Left hindlimb (tissue), 1 donor: ENCODE measurements at regions not wholly inside any gene's neighbourhood (a gene's known extent, or its start where the extent isn't known, plus 50 kb on each side); places are given as distances from the start of the nearest gene placed in this dataset.

Experiments used
- DNase-seq: peaks from one replicate; pipeline ENCODE4 v3.0.0-alpha.2; 2018

DNA sequence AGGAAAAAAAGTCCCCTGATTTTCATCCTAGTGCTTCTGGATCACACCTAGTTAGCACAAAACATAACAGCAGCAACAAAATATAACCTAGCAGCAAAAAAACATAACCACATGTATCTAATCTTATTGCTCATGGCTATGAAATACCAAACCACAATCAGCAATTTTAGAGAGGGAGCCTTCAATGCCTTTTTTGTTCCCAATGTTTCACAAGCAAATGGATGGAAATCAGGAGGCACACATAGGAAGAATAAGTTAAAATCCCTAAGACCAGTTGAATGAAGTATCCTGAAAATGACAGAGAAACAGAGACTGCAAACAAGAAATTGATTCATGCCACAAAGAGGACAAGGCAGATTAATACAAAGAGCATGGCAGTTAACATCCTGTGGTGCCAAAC is 361.6 kb downstream of the GPM6A start:
- DNase-seq = no peak

DNA sequence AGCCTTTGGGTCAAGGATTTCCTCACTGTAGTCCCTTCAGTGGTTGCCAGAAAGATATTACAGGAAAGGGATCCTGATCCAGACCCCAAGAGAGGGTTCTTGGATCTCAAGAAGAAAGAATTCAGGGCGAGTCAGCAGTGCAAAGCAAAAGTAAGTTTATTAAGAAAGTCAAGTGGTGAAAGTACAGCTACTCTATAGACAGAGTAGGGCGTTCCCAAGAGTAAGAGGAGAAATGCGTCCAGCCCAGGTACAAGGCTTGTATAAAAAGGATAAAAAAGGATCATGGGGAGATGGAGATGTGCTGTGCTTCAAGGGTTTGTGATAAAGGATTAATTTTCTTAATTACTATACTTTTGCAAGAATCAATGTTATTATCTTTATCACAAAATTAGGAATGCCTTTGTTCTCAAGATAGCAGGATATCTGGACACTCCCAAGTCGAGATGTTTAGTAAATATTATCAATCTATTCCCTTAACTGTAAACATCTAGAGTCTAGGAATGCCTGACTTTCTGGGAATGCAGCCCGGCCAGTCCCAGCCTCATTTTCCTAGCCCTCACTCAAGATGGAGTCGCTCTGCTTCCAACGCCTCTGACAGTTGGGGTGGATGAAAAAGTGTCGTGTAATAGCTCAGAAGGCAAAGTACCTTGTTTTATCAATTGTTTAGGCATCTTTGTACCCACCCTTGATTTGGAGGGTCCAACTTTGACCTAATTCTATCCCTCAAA is 360.7 kb downstream of the GPM6A start:
- DNase-seq = no peak

- no peak for DNase-seq
Observed at GRCh38 chr4:175453456-175453855, 358.6 kb downstream of the GPM6A start.

- no peak for DNase-seq
Observed at GRCh38 chr4:175456131-175456530, 355.9 kb downstream of the GPM6A start.

DNA sequence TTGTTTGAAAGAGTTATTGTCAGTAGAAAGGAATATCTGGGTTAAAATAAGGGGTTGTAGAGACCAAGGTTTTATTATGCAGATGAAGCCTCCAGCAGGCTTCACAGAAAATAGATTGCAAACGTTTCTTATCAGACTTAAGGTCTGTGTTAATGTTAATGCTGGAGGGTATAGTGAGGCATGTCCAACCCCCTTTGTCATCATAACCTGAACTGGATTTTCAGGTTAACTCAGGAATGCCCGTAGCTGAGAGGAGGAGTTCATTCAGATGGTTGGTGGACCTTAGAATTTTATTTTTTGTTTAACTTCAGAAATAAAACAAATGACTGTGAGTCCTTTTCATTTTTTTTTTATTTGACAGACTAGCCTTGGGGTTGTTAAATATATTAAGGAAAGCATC is 354.1 kb downstream of the GPM6A start:
- no peak for DNase-seq

DNA sequence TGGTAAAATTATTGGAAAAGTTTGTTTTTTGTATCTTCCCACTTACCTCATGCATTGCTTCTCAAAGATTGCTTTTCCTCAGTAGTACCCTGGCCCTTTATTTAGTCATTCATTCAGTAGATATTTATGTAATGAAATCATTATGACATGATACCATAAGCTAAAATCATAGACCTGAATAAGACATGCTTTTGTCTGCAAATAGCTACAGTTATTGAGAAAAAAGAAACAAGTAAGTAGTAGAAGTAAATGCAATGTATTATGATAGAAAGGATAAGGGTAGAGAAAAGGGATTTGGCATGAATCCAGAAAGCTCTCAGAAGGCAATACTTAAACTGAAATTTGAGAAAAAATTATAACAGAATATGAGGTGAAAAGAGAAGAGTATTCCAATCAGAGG is 352.5 kb downstream of the GPM6A start:
- DNase-seq = no peak

GRCh38 chr4:175460414-175460813 is 351.6 kb downstream of the GPM6A start:
- no peak for DNase-seq

DNA sequence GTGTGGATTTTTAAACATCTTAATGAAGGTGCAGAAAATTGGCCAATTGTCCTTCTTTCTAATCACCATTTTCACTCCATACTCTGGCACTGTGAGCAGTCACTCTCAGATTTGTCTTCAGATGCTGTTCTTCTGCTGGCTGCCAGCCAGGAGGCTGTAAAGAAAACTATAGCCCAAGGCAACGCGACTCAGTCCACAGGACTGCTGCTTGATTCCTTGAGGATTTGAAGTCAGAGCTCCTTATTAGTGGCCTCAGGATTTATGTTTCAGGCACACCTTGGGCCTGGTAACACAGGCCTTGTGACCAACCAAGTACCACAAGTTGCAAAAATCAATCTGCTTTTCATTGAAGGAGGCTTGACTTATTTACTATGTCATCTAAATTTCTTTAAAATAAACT is 342.6 kb downstream of the GPM6A start:
- no peak for DNase-seq

- no peak for DNase-seq
Observed at GRCh38 chr4:175470131-175470530, 341.9 kb downstream of the GPM6A start.

DNA sequence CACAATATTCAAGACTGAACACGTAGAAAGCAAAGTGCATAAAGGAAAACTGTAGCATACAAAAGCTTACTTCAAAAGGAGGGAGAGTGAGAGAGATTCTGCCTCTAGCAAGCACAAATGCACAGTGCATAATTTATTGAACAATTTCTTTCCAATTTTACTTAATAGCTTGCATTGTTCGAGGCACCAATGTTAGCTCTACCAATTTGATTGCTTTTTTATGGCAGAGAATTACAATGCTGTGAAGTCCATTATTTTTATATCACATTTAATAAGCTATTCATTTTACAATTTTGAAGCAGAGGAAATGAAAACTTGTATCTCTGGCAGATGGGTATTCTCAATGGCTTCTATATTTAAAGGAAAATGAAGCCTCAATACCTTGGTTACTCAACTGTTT is 331.7 kb downstream of the GPM6A start:
- no peak for DNase-seq

- DNase-seq = no peak
Observed at GRCh38 chr4:175499735-175500352, 312.2 kb downstream of the GPM6A start.

GRCh38 chr4:175504318-175504717 is 307.7 kb downstream of the GPM6A start:
- no peak for DNase-seq

DNA sequence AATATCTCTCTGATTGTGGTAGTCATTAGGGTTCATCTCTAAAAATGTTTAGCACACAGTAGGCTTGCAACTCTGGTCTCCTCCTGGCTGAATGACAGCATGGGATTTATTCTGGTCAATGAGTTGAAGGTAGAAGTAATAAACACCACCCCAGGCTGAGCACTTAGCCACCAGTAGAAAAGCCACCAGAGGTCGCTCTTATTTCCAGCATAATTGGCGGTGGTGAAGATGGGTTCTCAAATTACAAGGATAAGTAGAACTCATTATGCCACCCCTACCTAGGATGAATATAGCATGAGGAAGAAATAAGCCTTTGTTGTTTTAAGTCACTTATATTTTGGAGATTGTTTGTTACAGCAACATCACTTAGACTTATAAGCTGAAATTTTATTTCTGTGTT is 302.7 kb downstream of the GPM6A start:
- no peak for DNase-seq

- no peak for DNase-seq
Observed at GRCh38 chr4:175511861-175512260, 300.2 kb downstream of the GPM6A start.

- DNase-seq = no peak
Observed at GRCh38 chr4:175514174-175514573, 297.9 kb downstream of the GPM6A start.

DNA sequence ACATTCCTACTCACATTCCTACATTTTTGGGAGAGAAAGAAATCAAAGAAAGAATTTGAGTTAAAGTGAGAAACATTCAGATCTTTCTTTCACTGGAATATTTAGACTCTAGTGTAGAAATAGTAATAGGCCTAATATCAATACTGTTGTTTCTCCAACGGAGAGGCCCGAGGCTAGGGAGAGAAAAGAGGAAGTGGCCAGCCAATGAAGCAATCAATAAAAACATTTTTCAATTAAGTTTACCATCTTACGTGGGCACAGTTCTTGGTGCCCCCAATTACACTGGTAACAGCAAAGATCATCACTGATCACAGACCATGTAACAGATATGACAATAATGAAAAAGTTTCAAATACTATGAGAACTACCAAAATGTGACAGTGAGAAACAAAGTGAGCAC is 281.4 kb downstream of the GPM6A start:
- no peak for DNase-seq

DNA sequence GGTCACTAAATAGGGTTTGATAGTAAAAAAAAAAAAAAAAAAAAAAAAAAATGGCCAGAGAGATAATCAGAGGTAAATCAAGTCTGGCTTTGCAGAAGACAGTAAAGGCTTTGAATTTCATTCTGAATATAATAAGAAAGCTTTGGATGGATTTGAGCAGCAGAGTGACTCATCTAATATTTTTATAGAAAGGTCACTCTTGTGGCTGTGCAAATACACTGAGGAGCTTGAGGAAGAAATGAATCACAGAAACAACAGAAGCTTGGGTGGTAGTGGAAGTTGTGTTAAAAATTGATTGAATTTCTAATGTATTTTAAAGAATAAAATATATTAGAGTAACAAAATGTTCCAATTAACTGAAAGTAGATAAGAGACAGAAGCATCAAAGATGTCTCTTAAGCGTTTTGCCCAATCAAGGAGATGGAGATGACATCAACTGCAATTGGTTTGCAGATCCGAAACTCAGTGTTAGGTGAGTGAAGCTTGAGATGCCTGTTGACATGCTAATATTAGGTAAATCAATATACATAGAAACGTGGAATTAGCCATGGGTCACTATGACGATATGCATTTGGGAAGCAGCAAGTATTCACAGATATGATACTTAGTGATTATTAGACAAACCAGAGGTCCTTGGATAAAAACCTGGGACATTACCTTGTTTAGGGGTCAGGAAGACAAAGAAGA is 280.5 kb downstream of the GPM6A start:
- DNase-seq = no peak

- DNase-seq = no peak
Observed at GRCh38 chr4:175536852-175537453, 275.1 kb downstream of the GPM6A start.

GRCh38 chr4:175539498-175539897 is 272.6 kb downstream of the GPM6A start:
- DNase-seq = no peak

DNA sequence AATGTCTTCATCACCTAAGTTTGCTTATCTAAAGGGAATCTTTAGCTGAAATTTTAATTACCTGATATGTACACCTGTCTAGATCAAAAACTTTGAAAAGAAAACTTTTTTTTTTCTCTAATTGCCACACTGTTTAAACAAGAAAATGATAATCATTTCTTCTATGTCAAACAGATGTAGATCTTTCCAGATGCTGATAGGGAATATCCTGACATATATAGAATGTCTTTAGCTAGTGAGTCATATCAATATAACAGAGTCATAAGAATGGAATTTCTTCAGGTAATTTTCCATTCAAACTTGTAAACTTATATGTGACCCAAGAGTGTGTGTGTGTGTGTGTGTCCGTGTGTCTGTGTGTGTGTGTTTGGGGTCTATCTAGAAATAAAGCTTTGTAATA is 271.9 kb downstream of the GPM6A start:
- no peak for DNase-seq

- DNase-seq = no peak
Observed at GRCh38 chr4:175540732-175541131, 271.3 kb downstream of the GPM6A start.

DNA sequence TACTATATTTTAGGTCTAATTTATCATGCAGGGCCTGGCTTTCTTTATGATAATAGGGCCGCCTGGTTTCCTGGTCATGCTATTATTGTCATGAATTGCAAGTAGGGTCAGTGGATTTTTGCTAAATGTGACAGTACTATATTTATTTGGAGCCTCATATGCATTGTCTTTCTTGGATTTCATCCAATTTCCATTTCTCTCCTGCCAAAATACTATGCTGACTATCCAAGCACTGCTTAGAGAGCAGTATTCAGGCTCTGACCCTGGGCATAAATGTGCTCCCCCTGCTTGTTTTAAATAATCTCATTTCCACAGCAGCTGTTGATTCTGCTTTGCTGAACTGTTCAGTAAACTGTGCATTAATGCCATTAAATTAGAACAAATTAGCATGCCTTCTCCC is 269.3 kb downstream of the GPM6A start:
- no peak for DNase-seq

DNA sequence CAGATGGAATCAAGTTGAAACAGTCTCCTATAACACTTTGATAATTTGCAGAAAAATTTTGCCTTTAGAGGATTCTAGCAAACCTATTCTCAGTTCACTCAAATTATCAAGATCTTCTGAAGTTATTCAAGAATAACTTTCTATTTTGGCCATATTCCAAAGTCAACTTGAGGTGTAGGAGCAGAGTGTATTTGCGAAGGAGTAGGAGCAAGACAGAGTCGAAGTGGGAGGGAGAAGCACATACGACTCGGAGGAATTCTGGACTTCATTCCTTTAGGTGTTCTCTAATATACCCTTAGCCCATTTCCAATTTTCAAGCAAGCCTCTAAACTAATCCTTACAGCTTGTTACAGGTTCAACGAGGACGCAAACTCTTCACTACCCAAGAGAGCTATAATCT is 252.9 kb downstream of the GPM6A start:
- DNase-seq = no peak

- no peak for DNase-seq
Observed at GRCh38 chr4:175559526-175559925, 252.5 kb downstream of the GPM6A start.
